ENCODE measurements at regions not wholly inside any gene's neighbourhood (a gene's known extent, or its start where the extent isn't known, plus 50 kb on each side); places are given as distances from the start of the nearest gene placed in this dataset.

- H3K4me1 Mint-ChIP-seq (ENCODE audit: low read depth), result no peaks in the 10 kb centered on the region
These were observed 614.3 kb downstream of the ACTL7B start for GRCh38 chr9:108241384-108242073.

DNA sequence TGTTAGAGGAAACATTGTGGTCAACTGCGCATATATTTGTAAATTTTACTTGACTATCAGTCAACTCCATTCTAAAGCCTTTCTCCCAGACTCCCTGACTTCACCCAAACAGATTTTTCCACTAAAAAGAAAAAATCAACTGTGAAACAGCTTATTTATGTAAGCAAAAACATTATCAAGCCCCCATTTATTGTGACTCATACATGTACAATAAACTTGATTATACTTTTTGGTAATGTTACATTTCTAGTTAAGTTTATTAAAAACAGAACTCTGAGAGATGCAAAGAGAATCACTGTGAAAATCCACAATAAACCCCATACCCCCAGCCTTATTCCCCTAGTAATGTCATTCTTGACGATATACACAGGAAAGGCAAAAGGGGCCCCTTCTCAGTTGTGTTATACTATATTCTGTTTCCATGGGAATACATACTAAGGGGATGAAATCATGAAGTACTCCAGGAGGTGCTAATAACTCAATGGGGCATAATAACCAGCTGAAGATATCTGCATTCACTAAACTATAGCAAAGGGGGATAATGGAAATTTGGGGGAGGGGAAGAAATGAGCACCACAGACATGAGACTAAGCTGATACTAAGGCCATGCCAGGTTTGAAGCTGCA is 616.0 kb downstream of the ACTL7B start:
- intact Hi-C loops (cut with micrococcal nuclease), result no loop called here
- Mint-ChIP-seq H3K36me3 (ENCODE audit: low read depth) (no peaks in the 10 kb centered on the region), H3K4me1 (ENCODE audit: low read depth) (no peaks in the 10 kb centered on the region), H3K4me3 (no peak overlapping the region), H3K9me3 (no peaks in the 10 kb centered on the region), H3K27ac (no peak overlapping the region), H3K27me3 (ENCODE audit: insufficient read depth) (no peaks in the 10 kb centered on the region)
- DNase-seq (ENCODE audit: low spot score), result no peak

More at GRCh38 chr9:108241384-108242073, 614.3 kb downstream of the ACTL7B start:
- H3K27me3 Mint-ChIP-seq (ENCODE audit: insufficient read depth), result no peaks in the 10 kb centered on the region
- DNase-seq (ENCODE audit: low spot score), result no peak
- H3K4me3 Mint-ChIP-seq, result no peak overlapping the region
- intact Hi-C loops (cut with micrococcal nuclease), result no loop called here
- H3K36me3 Mint-ChIP-seq (ENCODE audit: low read depth), result no peaks in the 10 kb centered on the region
- no peaks in the 10 kb centered on the region for H3K9me3 Mint-ChIP-seq
- no peak overlapping the region for H3K27ac Mint-ChIP-seq

- intact Hi-C loops (cut with micrococcal nuclease), result no loop called here
- no peaks in the 10 kb centered on the region for H3K4me1 Mint-ChIP-seq (ENCODE audit: low read depth)
- H3K4me3 Mint-ChIP-seq, result no peak overlapping the region
- H3K27ac Mint-ChIP-seq, result no peak overlapping the region
- no peaks in the 10 kb centered on the region for H3K36me3 Mint-ChIP-seq (ENCODE audit: low read depth)
- no peaks in the 10 kb centered on the region for H3K27me3 Mint-ChIP-seq (ENCODE audit: insufficient read depth)
- no peak for DNase-seq (ENCODE audit: low spot score)
- H3K9me3 Mint-ChIP-seq, result peaks cover 5% of the 10 kb centered on the region
These were observed 620.2 kb downstream of the ACTL7B start for GRCh38 chr9:108235609-108236008.

GRCh38 chr9:108234811-108235210 is 621.0 kb downstream of the ACTL7B start:
- Mint-ChIP-seq H3K4me1 (ENCODE audit: low read depth) (no peaks in the 10 kb centered on the region), H3K4me3 (no peak overlapping the region), H3K27me3 (ENCODE audit: insufficient read depth) (no peaks in the 10 kb centered on the region), H3K36me3 (ENCODE audit: low read depth) (no peaks in the 10 kb centered on the region), H3K9me3 (peaks cover 5% of the 10 kb centered on the region), H3K27ac (no peak overlapping the region)
- DNase-seq (ENCODE audit: low spot score), result no peak
- intact Hi-C loops (cut with micrococcal nuclease), result no loop called here

DNA sequence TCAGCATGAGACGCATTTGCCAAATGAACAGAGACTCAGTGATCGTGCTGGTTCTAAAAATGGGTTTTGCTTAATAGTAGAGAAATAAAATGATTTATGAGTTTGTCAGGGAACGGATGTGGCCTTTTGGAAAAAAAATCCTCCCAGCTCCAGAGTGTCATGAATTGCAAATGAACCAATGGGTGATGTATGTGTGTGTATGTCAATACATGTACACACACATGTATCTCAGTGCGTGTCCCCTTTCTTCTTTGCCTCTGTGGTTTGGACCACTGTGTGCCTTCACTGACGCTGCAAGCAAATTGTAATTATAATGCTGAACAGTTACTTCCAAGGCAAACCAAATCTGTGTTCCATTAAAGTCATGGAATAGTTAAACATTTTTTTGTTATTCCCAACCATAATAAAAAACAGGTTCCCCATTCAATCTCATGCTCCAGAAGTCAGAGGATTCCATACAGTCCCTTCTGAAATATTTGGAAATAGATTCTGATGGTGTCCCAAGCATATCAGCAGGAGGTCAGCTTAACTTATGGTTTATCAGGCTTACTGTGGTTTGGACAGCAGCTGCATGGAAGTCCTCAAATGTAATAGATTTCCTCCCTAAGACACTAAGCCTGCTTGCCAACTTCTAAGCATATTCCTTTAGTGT is 630.5 kb downstream of the ACTL7B start:
- H3K27me3 Mint-ChIP-seq (ENCODE audit: insufficient read depth), result no peaks in the 10 kb centered on the region
- no peak overlapping the region for H3K27ac Mint-ChIP-seq
- H3K4me3 Mint-ChIP-seq, result no peak overlapping the region
- DNase-seq (ENCODE audit: low spot score), result no peak
- no peaks in the 10 kb centered on the region for H3K36me3 Mint-ChIP-seq (ENCODE audit: low read depth)
- intact Hi-C loops (cut with micrococcal nuclease), result no loop called here
- no peaks in the 10 kb centered on the region for H3K4me1 Mint-ChIP-seq (ENCODE audit: low read depth)
- H3K9me3 Mint-ChIP-seq, result no peaks in the 10 kb centered on the region

GRCh38 chr9:108224716-108225115 is 631.1 kb downstream of the ACTL7B start:
- H3K4me3 Mint-ChIP-seq, result no peak overlapping the region
- DNase-seq (ENCODE audit: low spot score), result no peak
- intact Hi-C loops (cut with micrococcal nuclease), result no loop called here
- no peaks in the 10 kb centered on the region for H3K9me3 Mint-ChIP-seq
- H3K4me1 Mint-ChIP-seq (ENCODE audit: low read depth), result no peaks in the 10 kb centered on the region
- H3K27ac Mint-ChIP-seq, result no peak overlapping the region
- H3K27me3 Mint-ChIP-seq (ENCODE audit: insufficient read depth), result no peaks in the 10 kb centered on the region
- no peaks in the 10 kb centered on the region for H3K36me3 Mint-ChIP-seq (ENCODE audit: low read depth)

- intact Hi-C loops (cut with micrococcal nuclease), result no loop called here
- Mint-ChIP-seq H3K4me3 (no peak overlapping the region), H3K9me3 (no peaks in the 10 kb centered on the region), H3K36me3 (ENCODE audit: low read depth) (no peaks in the 10 kb centered on the region), H3K4me1 (ENCODE audit: low read depth) (no peaks in the 10 kb centered on the region), H3K27me3 (ENCODE audit: insufficient read depth) (no peaks in the 10 kb centered on the region), H3K27ac (no peak overlapping the region)
- no peak for DNase-seq (ENCODE audit: low spot score)
These were observed 636.1 kb downstream of the ACTL7B start for GRCh38 chr9:108219664-108220063.

DNA sequence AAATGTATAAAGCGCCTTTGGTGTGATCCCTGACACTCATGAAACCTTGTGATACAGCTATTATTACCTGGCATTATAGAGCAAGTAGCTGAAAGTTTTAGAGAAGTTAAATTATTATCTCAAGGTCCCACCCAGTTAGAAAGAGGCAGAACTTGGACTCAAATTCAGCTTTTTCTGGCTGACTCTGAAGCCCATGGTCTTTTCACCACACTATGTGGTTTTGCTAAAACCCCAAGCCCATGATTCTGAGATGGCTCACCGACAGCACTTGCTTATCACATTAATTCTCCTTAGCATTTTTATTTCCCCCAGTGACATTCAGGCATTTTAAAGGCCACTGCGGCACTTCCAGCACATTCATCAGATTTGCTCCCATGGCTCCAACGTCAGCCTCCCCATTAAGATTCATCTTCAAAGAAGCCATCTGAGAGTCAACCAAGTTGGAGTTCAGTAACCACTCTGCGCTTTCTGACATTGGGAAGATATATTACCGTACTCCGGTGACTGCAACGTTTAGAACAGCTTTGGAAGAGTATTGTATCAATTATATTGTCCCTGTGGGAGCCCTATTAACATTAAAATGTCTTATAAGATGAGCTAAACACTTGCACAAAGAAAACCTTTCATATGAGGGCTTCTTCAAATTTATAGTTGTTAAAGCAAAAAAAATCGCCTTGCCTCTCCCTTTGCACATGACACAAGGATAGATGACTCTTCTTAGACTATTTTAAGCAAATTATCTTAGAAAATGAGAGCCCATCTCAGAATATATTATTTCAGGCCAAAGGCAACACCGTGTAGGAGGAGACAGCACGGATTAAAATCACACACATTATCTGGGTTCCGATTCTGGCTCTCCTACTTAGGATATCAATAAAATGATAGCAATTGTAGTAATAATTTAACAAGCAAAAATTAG is 638.1 kb downstream of the ACTL7B start:
- DNase-seq (ENCODE audit: low spot score), result no peak
- Mint-ChIP-seq H3K4me1 (ENCODE audit: low read depth) (no peaks in the 10 kb centered on the region), H3K36me3 (ENCODE audit: low read depth) (no peaks in the 10 kb centered on the region), H3K27ac (no peak overlapping the region), H3K4me3 (no peak overlapping the region), H3K27me3 (ENCODE audit: insufficient read depth) (no peaks in the 10 kb centered on the region), H3K9me3 (no peaks in the 10 kb centered on the region)
- intact Hi-C loops (cut with micrococcal nuclease), result no loop called here

GRCh38 chr9:108213511-108213910 is 642.3 kb downstream of the ACTL7B start:
- no peak for DNase-seq (ENCODE audit: low spot score)
- Mint-ChIP-seq H3K27me3 (ENCODE audit: insufficient read depth) (no peaks in the 10 kb centered on the region), H3K4me3 (no peak overlapping the region), H3K9me3 (no peaks in the 10 kb centered on the region), H3K36me3 (ENCODE audit: low read depth) (no peaks in the 10 kb centered on the region), H3K27ac (no peak overlapping the region), H3K4me1 (ENCODE audit: low read depth) (no peaks in the 10 kb centered on the region)
- intact Hi-C loops (cut with micrococcal nuclease), result no loop called here

DNA sequence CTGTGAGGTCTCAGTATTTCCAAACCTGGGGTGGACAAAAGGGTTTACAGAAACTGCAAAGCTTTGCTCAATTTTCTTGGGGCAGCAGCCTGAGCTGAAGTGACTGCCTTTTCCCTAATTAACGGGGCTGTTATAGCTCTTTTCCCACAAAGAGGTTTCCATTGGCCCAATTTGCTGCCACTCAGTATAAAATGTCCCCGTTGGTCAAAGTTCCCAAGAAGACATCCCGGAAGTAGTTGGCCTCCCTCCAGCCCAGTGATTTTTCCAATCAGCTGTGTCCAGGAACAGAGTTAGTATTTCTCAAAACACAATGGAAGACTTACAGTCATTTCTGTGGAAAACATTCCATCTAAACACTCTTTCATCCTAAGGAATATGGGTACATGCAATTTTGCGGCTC is 643.6 kb downstream of the ACTL7B start:
- Mint-ChIP-seq H3K36me3 (ENCODE audit: low read depth) (no peaks in the 10 kb centered on the region), H3K4me3 (no peak overlapping the region), H3K27ac (no peak overlapping the region), H3K9me3 (no peaks in the 10 kb centered on the region), H3K4me1 (ENCODE audit: low read depth) (no peaks in the 10 kb centered on the region), H3K27me3 (ENCODE audit: insufficient read depth) (no peaks in the 10 kb centered on the region)
- DNase-seq (ENCODE audit: low spot score), result no peak
- intact Hi-C loops (cut with micrococcal nuclease), result no loop called here

DNA sequence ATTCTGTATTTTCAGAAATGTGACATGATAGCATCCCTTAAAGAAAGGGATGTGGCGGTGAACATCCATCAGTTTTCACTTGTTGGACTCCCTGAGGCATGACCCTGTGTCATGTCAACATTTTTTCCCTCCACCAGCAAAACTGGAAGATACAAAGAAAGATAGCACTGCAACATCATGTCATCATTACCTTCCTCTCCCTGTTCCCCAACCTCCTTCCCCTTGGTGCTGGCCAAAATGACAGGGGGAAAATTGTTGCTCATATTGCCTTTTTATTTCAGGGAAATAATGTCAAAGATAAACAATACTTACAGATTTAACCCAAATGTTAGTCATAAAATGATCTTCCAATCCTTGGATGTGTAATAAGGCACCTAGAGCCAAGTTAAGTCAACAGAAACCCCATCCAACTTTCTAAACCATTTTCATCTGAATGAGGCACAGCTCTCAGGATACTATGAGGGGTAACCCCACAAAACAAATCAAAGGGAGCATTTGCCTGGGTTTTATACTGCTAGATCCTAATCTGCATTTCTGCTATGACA is 644.3 kb downstream of the ACTL7B start:
- H3K4me3 Mint-ChIP-seq, result no peak overlapping the region
- H3K27ac Mint-ChIP-seq, result no peak overlapping the region
- H3K36me3 Mint-ChIP-seq (ENCODE audit: low read depth), result no peaks in the 10 kb centered on the region
- no peak for DNase-seq (ENCODE audit: low spot score)
- no peaks in the 10 kb centered on the region for H3K4me1 Mint-ChIP-seq (ENCODE audit: low read depth)
- H3K27me3 Mint-ChIP-seq (ENCODE audit: insufficient read depth), result no peaks in the 10 kb centered on the region
- no peaks in the 10 kb centered on the region for H3K9me3 Mint-ChIP-seq
- intact Hi-C loops (cut with micrococcal nuclease), result no loop called here

DNA sequence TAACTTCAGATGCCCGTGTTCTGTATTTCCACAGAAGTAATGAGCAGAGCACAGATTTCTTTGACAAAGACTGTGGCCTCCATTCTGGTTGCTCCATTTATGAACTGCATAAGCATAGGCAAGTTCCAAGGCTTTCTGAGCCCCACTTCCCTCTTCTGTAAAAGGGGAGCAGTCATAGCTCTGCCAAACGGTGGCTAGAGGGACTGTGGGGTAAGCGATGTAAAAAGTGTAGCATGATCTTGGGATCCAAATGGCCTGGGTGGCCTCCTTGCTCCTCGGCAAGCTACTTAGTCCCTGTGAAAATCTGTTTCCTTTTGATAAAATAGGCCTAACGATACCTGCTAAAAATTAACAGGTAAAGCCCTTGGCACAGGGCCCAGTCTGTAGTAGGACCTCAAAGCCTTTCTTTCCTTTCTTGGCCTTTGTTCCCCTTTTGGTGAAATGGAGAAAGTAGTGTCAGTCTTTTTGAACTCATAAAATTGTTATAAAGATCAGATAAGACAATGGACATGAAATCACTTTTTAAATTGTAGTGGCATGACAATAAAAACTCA is 646.6 kb downstream of the ACTL7B start:
- no peak for DNase-seq (ENCODE audit: low spot score)
- no peaks in the 10 kb centered on the region for H3K36me3 Mint-ChIP-seq (ENCODE audit: low read depth)
- no peaks in the 10 kb centered on the region for H3K4me1 Mint-ChIP-seq (ENCODE audit: low read depth)
- H3K27ac Mint-ChIP-seq, result no peak overlapping the region
- H3K4me3 Mint-ChIP-seq, result no peak overlapping the region
- intact Hi-C loops (cut with micrococcal nuclease), result no loop called here
- H3K27me3 Mint-ChIP-seq (ENCODE audit: insufficient read depth), result no peaks in the 10 kb centered on the region
- H3K9me3 Mint-ChIP-seq, result no peaks in the 10 kb centered on the region

Data from activated T-helper 1 cell treated with anti-CD3 and anti-CD28 coated beads, Interleukin-12 subunit alpha, Interleukin-12 subunit beta, Interleukin-2, Interleukin-4 antibody, amounts not matched to agents 30 ng/mL and 10 ng/mL and 1 ng/mL, durations not matched to agents 14 hours and 24 hours and 36 hours (primary cell).